Gastrocnemius medialis (tissue), 4 donors: ENCODE measurements at regions not wholly inside any gene's neighbourhood (a gene's known extent, or its start where the extent isn't known, plus 50 kb on each side); places are given as distances from the start of the nearest gene placed in this dataset.

ENCODE experiments used
- ATAC-seq, 2 donors: fragments of 150-250 bp; one replicate each; pipeline ENCODE4 v1.9.1; 2016
- DNase-seq, 2 donors: peaks; one replicate each; pipeline ENCODE4 v3.0.0-alpha.2; 2019
- H3K27ac ChIP-seq, 4 donors: fragments of 200-600 bp; sonication (generic); 1 replicate in 1 of 4; 2 replicates in 3 of 4; pipeline ENCODE4 v1.5.1; 2016 to 2018; ENCODE audit warnings: mild to moderate bottlenecking in 2 of 4, moderate library complexity in 1 of 4
- H3K27me3 ChIP-seq, 3 donors: fragments of 200-600 bp; sonication (generic) in 2 of 3; 1 replicate in 1 of 3; 2 replicates in 2 of 3; pipeline versions ENCODE4 v1.5.1 to v1.6.0; 2016 to 2019; ENCODE audit warnings: mild to moderate bottlenecking in 1 of 3, moderate library complexity in 1 of 3
- H3K36me3 ChIP-seq, 2 donors: fragments of 200-600 bp; sonication (generic) in 1 of 2; one replicate each; pipeline ENCODE4 v1.5.1; 2017 to 2018
- H3K4me1 ChIP-seq, 2 donors: fragments of 200-600 bp; sonication (generic) in 1 of 2; one replicate each; pipeline ENCODE4 v1.5.1; 2016 to 2017; ENCODE audit warnings: mild to moderate bottlenecking in 2 of 2
- H3K4me3 ChIP-seq, 4 donors: fragments of 200-600 bp; sonication (generic) in 3 of 4; 1 replicate in 1 of 4; 2 replicates in 3 of 4; pipeline ENCODE4 v1.5.1; 2016 to 2019; ENCODE audit warnings: mild to moderate bottlenecking in 2 of 4
- H3K9me3 ChIP-seq, 3 donors: fragments of 200-600 bp; sonication (generic) in 2 of 3; 1 replicate in 1 of 3; 2 replicates in 2 of 3; pipeline ENCODE4 v1.5.1; 2016 to 2019
- POLR2A ChIP-seq, 2 donors: fragments of 450-650 bp; IDR thresholded peaks; one replicate each; pipeline ENCODE4 v1.6.1; 2017; ENCODE audit warnings: antibody characterized with exemption in 2 of 2, mild to moderate bottlenecking in 2 of 2, moderate library complexity in 2 of 2
- in situ Hi-C, 4 donors: fragments of 200-750 bp; cut with MboI; loops; one replicate each; pipeline versions ENCODE4 v1.15.0 to v1.8.0; 2017; ENCODE audit warnings: low sequenced_read_pairs in 4 of 4
- intact Hi-C: fragments of 100-400 bp; cut with DNase I; formaldehyde crosslinking; loops from one replicate; pipeline ENCODE4 v1.15.1; 2023; ENCODE audit warnings: low total_unique reads
- TF ChIP-seq, protein P1 (sequence below), 5 experiments: fragments of 450-650 bp in 3 of 5; fragments of 200-600 bp in 2 of 5; sonication (generic) in 2 of 5; IDR thresholded peaks in 4 of 5; conservative IDR thresholded peaks in 1 of 5; 1 replicate in 4 of 5; 2 replicates in 1 of 5; pipeline ENCODE4 v1.5.1; 2016 to 2019; ENCODE audit warnings: antibody characterized with exemption in 5 of 5, mild to moderate bottlenecking in 3 of 5, moderate library complexity in 3 of 5

DNA sequence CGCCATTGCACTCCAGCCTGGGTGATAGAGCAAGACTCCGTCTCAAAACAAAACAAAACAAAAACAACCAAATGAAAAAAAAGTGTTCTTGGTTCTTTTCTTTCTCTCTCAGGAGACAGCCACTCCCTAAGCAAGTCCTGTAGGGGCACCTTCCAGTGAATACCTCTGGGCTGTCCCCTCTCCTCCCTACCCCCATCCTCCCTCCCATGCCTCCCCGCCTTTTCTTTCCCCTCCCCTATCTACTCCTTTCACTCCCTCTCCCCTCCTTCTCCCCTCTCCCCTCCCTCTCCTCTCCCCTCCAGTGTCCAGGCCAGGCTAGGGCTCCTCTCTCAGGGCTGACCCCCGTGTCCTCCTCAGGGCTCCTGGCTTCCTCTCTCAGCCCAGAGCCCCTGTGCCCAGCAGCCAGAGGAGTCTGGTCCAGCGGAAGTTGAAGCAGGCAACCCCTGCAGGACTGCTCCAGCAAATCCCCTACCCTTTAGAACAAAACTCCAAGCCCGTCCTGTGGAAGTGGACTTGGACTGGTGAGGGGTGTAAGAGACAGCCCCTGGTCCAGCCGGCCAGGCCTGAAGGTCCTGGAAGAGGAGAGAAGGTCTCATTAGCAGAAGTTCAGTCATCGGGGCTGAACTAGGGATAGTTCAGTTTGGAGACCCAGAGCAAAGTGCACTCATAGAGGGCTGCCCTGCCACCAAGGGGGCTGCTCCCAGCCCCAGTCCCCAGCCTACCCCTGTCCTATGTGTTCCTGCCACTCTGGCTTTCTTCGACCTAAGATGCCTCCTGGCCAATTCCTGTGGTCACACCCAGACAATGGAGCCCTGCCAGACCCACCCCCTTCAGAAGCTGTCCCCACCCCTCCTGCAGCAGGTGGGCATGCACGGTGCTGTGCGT is 79.8 kb upstream of the IQSEC1 start:
- Histone ChIP-seq H3K27ac (no peak overlapping the region), H3K27me3 (no peaks in the 10 kb centered on the region), H3K36me3 (no peaks in the 10 kb centered on the region), H3K4me1 (no peaks in the 10 kb centered on the region), H3K4me3 (no peak overlapping the region), H3K9me3 (no peaks in the 10 kb centered on the region)
- intact Hi-C loops (no loop called here), in situ Hi-C loops (no loop called here)
- ATAC-seq, result no peak
- DNase-seq, result no peak
- TF ChIP-seq, protein P1, sequence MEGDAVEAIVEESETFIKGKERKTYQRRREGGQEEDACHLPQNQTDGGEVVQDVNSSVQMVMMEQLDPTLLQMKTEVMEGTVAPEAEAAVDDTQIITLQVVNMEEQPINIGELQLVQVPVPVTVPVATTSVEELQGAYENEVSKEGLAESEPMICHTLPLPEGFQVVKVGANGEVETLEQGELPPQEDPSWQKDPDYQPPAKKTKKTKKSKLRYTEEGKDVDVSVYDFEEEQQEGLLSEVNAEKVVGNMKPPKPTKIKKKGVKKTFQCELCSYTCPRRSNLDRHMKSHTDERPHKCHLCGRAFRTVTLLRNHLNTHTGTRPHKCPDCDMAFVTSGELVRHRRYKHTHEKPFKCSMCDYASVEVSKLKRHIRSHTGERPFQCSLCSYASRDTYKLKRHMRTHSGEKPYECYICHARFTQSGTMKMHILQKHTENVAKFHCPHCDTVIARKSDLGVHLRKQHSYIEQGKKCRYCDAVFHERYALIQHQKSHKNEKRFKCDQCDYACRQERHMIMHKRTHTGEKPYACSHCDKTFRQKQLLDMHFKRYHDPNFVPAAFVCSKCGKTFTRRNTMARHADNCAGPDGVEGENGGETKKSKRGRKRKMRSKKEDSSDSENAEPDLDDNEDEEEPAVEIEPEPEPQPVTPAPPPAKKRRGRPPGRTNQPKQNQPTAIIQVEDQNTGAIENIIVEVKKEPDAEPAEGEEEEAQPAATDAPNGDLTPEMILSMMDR (IDR thresholded peaks at IDR 0.05 in 4 of 5, conservative IDR thresholded peaks at IDR 0.05 in 1 of 5), result no peak
- no peak for TF ChIP-seq POLR2A (IDR thresholded peaks at IDR 0.05)

DNA sequence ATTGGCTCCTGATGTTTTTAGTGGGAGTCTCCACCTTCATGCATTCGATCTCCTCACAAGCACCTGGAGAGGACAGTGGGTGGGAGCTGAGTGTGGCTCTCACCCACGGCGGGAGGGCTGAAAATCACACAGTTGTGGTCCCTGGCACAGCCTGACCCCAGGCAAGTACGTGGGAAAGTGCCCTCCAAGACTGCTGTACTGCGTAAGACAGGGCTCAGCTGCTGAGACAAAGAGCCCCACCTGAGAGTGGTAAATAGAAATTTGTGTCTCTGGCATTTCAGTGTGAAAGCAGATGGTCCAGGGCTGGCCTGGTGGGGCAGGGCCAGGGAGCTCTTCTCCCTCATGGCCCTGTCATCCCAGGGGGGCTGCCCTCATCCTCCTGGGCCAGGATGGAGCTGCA is 77.4 kb upstream of the IQSEC1 start:
- Histone ChIP-seq H3K27ac (no peak overlapping the region), H3K9me3 (no peaks in the 10 kb centered on the region), H3K4me3 (no peak overlapping the region), H3K27me3 (no peaks in the 10 kb centered on the region), H3K4me1 (no peaks in the 10 kb centered on the region), H3K36me3 (no peaks in the 10 kb centered on the region)
- intact Hi-C loops, result no loop called here
- in situ Hi-C loops, result no loop called here
- ATAC-seq (no peak), DNase-seq (no peak)
- TF ChIP-seq, protein P1 (IDR thresholded peaks at IDR 0.05 in 4 of 5, conservative IDR thresholded peaks at IDR 0.05 in 1 of 5), result no peak
- TF ChIP-seq POLR2A (IDR thresholded peaks at IDR 0.05), result no peak

DNA sequence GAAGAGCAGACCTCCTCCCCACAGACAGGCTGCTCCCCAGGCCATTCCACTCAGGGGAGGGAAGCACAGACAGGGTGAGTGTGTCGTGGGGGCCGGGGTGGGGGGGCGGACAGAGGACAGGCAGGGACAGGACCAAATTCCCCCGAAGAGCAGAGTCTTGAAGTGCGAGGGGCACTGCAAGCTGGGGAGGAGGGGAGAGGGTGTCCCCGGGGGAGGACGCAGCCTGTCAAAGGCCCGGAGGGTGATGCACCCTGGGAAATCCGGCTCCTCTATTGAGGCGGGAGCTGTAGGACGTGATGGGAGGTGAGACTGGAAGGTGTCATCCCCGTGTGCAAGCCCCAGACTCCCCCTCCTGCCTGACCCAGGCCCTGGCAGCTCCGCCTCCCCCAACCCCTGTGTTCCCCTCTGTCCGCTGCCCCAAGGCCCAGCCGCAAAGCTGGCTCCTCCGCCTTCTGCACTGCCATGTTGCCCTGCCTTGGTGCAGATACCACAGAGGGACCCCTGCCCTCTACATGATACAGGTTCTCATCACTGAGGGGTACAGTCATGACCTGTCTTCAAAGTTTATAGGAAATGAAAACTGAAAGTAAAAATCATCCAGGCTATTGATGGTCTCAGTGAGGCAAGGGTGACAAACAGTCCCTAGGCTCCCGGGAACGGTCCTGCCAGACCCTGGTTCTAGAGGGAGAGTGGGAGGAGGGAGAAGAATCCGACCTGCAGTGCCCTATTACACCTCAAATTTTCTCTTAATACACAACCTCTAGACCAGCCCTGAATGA is 76.3 kb upstream of the IQSEC1 start:
- no peaks in the 10 kb centered on the region for H3K27me3 ChIP-seq
- H3K36me3 ChIP-seq, result no peaks in the 10 kb centered on the region
- no peak overlapping the region for H3K4me3 ChIP-seq
- TF ChIP-seq, protein P1 (IDR thresholded peaks at IDR 0.05 in 4 of 5, conservative IDR thresholded peaks at IDR 0.05 in 1 of 5), result no peak
- TF ChIP-seq POLR2A (IDR thresholded peaks at IDR 0.05), result no peak
- no peak for DNase-seq
- ATAC-seq, result no peak
- no peak overlapping the region for H3K27ac ChIP-seq
- in situ Hi-C loops, result no loop called here
- H3K4me1 ChIP-seq, result no peaks in the 10 kb centered on the region
- no peaks in the 10 kb centered on the region for H3K9me3 ChIP-seq
- intact Hi-C loops, result no loop called here

DNA sequence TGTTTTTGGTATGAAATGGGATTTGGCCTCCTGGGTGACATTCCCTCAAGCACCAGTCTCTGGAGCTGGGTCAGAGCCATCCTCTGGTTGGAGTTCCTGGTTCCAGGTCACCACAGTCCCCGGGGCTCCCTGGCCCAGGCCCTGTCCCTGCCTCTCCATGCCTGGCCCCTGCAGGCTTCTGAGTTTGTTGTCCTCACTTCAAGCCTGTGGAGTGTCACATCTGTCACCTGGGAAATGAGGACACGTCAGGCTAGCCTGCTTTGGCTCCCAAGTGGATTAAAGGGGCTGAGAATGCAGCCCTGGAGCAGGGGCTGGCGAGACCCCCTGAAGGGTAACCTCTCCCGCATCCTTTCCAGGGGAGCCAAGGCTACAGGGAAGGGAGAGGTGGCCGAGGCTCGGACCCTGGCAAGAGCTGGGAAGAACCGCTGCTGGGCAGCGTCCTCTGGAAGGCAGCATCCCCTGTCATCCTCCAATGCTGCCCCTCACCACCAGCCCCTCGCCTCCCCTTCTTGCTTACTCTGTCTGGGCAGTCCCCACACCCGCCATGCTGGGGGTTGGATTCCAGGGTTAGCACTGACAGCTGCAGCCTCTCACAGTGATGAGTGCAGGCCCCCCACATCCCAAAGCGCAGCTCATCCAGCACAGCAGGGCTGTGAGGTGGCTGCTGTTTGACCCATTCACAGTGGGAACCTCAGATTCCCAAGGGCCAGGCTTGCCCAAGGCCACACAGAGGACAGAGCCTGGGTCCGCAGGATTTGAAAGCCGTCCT is 75.5 kb upstream of the IQSEC1 start:
- no peak for DNase-seq
- no peak for ATAC-seq
- no peak overlapping the region for H3K27ac ChIP-seq

More for the DNA sequence above, 75.5 kb upstream of the IQSEC1 start:
- Histone ChIP-seq H3K4me1 (no peaks in the 10 kb centered on the region), H3K27me3 (no peaks in the 10 kb centered on the region), H3K9me3 (no peaks in the 10 kb centered on the region), H3K4me3 (no peak overlapping the region), H3K36me3 (no peaks in the 10 kb centered on the region)
- in situ Hi-C loops (no loop called here), intact Hi-C loops (no loop called here)
- TF ChIP-seq POLR2A (IDR thresholded peaks at IDR 0.05), result no peak
- TF ChIP-seq, protein P1 (IDR thresholded peaks at IDR 0.05 in 4 of 5, conservative IDR thresholded peaks at IDR 0.05 in 1 of 5), result no peak
